Body of pancreas (tissue), 4 donors: ENCODE measurements at regions not wholly inside any gene's neighbourhood (a gene's known extent, or its start where the extent isn't known, plus 50 kb on each side); places are given as distances from the start of the nearest gene placed in this dataset.

Experiments
- CTCF ChIP-seq, 7 experiments: fragments of 450-650 bp in 4 of 7; fragments of 200-600 bp in 3 of 7; sonication (generic) in 3 of 7; IDR thresholded peaks; one replicate each; pipeline ENCODE4 v1.5.1; 2016 to 2019; ENCODE audit warnings: antibody characterized with exemption in 7 of 7
- POLR2A ChIP-seq, 3 donors: fragments of 450-650 bp; IDR thresholded peaks; one replicate each; pipeline ENCODE4 v1.6.1; 2016; ENCODE audit warnings: antibody characterized with exemption in 3 of 3, mild to moderate bottlenecking in 2 of 3

DNA sequence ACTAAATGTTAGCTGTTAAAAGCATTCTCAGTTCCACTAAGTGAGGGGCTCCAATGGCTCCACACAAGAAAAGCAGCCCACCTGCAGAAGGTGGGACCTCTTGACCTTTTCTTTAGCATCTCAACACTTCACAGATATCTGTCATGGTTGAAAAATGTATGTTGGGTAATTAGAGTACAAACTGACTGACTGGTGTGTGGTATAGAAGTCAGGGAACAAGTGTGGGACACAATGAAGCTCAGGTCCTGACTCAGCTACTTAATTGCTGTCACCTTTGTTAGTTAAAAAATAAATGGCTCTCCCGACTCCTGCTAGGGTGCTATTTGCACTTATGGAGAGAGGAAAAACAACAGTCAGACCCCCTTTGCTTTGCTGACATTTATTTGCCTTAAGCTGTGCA lies 299.0 kb downstream of the TTC6 start:
- TF ChIP-seq CTCF (IDR thresholded peaks at IDR 0.05) (no peak), POLR2A (IDR thresholded peaks at IDR 0.05) (no peak)
